SU-DHL-6 (cell line): ENCODE measurements at regions not wholly inside any gene's neighbourhood (a gene's known extent, or its start where the extent isn't known, plus 50 kb on each side); places are given as distances from the start of the nearest gene placed in this dataset.

Experiments
- H2AFZ ChIP-seq: fragments of 200-600 bp; sonication (generic); 2 replicates; pipeline ENCODE4 v1.6.1; 2014; ENCODE audit warnings: low read depth, mild to moderate bottlenecking, moderate library complexity, mixed read lengths, antibody characterized with exemption, low read length; ENCODE audit not compliant: severe bottlenecking
- H3F3A ChIP-seq: fragments of 200-600 bp; shearing (Covaris generic); 2 replicates; pipeline ENCODE4 v1.6.0; 2016; ENCODE audit warnings: antibody characterized with exemption, mild to moderate bottlenecking; ENCODE audit not compliant: insufficient read depth
- H3K27ac ChIP-seq: fragments of 200-600 bp; sonication (generic); 2 replicates; pipeline ENCODE4 v1.5.1; 2016; ENCODE audit warnings: low read depth, mild to moderate bottlenecking, low read length, moderate library complexity, mixed read lengths
- H3K27me3 ChIP-seq: fragments of 200-600 bp; sonication (generic), shearing (Covaris generic); 2 replicates; pipeline ENCODE4 v1.6.0; 2014; ENCODE audit warnings: mild to moderate bottlenecking, low read length
- H3K36me3 ChIP-seq: fragments of 200-600 bp; sonication (generic); 2 replicates; pipeline ENCODE4 v1.6.1; 2014; ENCODE audit warnings: mild to moderate bottlenecking, low read length, mixed read lengths
- H3K4me2 ChIP-seq: fragments of 300-600, 200-600 bp; shearing (Covaris generic), sonication (generic); 2 replicates; pipeline ENCODE4 v1.6.0; 2014; ENCODE audit warnings: low read length, low read depth, mild to moderate bottlenecking; ENCODE audit not compliant: poor library complexity, severe bottlenecking
- H3K4me3 ChIP-seq: fragments of 200-600 bp; sonication (generic); 2 replicates; pipeline ENCODE4 v1.5.1; 2014; ENCODE audit warnings: antibody characterized with exemption, low read length, mild to moderate bottlenecking, mixed read lengths; ENCODE audit not compliant: insufficient read depth, poor library complexity, severe bottlenecking
- H3K79me2 ChIP-seq: fragments of 200-600 bp; sonication (generic); 2 replicates; pipeline ENCODE4 v1.6.1; 2014; ENCODE audit warnings: mild to moderate bottlenecking, low read length, moderate library complexity; ENCODE audit not compliant: insufficient read depth
- H3K9ac ChIP-seq: fragments of 200-600 bp; sonication (generic); 2 replicates; pipeline ENCODE4 v1.7.0; 2014; ENCODE audit warnings: mild to moderate bottlenecking, low read length
- H3K9me2 ChIP-seq: fragments of 200-600 bp; sonication (generic); replicated peaks from 2 replicates; pipeline ENCODE4 v1.6.1; 2014; ENCODE audit warnings: low read length; ENCODE audit not compliant: insufficient read depth
- H3K9me3 ChIP-seq: fragments of 200-600 bp; sonication (generic); 2 replicates; pipeline ENCODE4 v1.6.1; 2014; ENCODE audit warnings: low read length, mixed read lengths; ENCODE audit not compliant: insufficient read depth
- H4K20me1 ChIP-seq: fragments of 200-600 bp; sonication (generic); 2 replicates; pipeline ENCODE4 v1.6.1; 2014; ENCODE audit warnings: low read depth, mild to moderate bottlenecking, antibody characterized with exemption, low read length, moderate library complexity, mixed read lengths
- CTCF ChIP-seq: fragments of 200-600 bp; sonication (generic); IDR thresholded peaks from one replicate; pipeline ENCODE4 v1.5.1; 2017; ENCODE audit warnings: antibody characterized with exemption, mild to moderate bottlenecking, low read length, moderate library complexity; ENCODE audit not compliant: insufficient read depth, poor library complexity, severe bottlenecking
- EZH2phosphoT487 ChIP-seq: fragments of 200-600 bp; sonication (generic), shearing (Covaris generic); conservative IDR thresholded peaks from 2 replicates; pipeline ENCODE4 v1.6.1; 2018; ENCODE audit warnings: mild to moderate bottlenecking, antibody characterized with exemption, low read length, moderate library complexity, mixed read lengths

GRCh38 chr11:91959411-91959810 lies 265.2 kb upstream of the FAT3 start:
- no peaks in the 10 kb centered on the region for H3K36me3 ChIP-seq
- no peaks in the 10 kb centered on the region for H3K9me3 ChIP-seq
- no peak overlapping the region for H3K4me2 ChIP-seq
- no peaks in the 10 kb centered on the region for H3K79me2 ChIP-seq
- no peaks in the 10 kb centered on the region for H3K9me2 ChIP-seq
- no peak overlapping the region for H2AFZ ChIP-seq
- no peak overlapping the region for H3K9ac ChIP-seq
- H4K20me1 ChIP-seq = no peaks in the 10 kb centered on the region
- H3K27ac ChIP-seq = no peak overlapping the region
- TF ChIP-seq CTCF = no peak
- no peak for TF ChIP-seq EZH2phosphoT487
- H3K4me3 ChIP-seq = no peak overlapping the region
- H3F3A ChIP-seq = no peaks in the 10 kb centered on the region
- H3K27me3 ChIP-seq = no peaks in the 10 kb centered on the region

GRCh38 chr11:91956711-91957110 lies 267.9 kb upstream of the FAT3 start:
- H3K27me3 ChIP-seq = no peaks in the 10 kb centered on the region
- TF ChIP-seq EZH2phosphoT487 = no peak
- no peak for TF ChIP-seq CTCF

GRCh38 chr11:91955206-91955605 lies 269.4 kb upstream of the FAT3 start:
- Histone ChIP-seq H3K9me2 (no peaks in the 10 kb centered on the region), H3K4me3 (no peak overlapping the region), H3K9ac (no peak overlapping the region), H3K27me3 (no peaks in the 10 kb centered on the region), H3K79me2 (no peaks in the 10 kb centered on the region), H3K9me3 (no peaks in the 10 kb centered on the region), H3F3A (no peaks in the 10 kb centered on the region), H3K4me2 (no peak overlapping the region), H3K27ac (no peak overlapping the region), H2AFZ (no peak overlapping the region), H3K36me3 (no peaks in the 10 kb centered on the region), H4K20me1 (no peaks in the 10 kb centered on the region)
- no peak for TF ChIP-seq CTCF
- no peak for TF ChIP-seq EZH2phosphoT487

More at GRCh38 chr11:91956711-91957110, 267.9 kb upstream of the FAT3 start:
- no peak overlapping the region for H2AFZ ChIP-seq
- no peaks in the 10 kb centered on the region for H3F3A ChIP-seq
- H3K4me2 ChIP-seq = no peak overlapping the region
- H3K4me3 ChIP-seq = no peak overlapping the region
- H3K79me2 ChIP-seq = no peaks in the 10 kb centered on the region
- H3K9ac ChIP-seq = no peak overlapping the region
- no peaks in the 10 kb centered on the region for H4K20me1 ChIP-seq
- no peaks in the 10 kb centered on the region for H3K36me3 ChIP-seq
- no peaks in the 10 kb centered on the region for H3K9me2 ChIP-seq
- no peaks in the 10 kb centered on the region for H3K9me3 ChIP-seq
- no peak overlapping the region for H3K27ac ChIP-seq
